Mucosa of gallbladder (tissue), 1 donor: ENCODE measurements at regions not wholly inside any gene's neighbourhood (a gene's known extent, or its start where the extent isn't known, plus 50 kb on each side); places are given as distances from the start of the nearest gene placed in this dataset.

ENCODE experiments used
- DNase-seq: peaks from one replicate; pipeline ENCODE4 v3.0.0-alpha.2; 2020; ENCODE audit warnings: low spot score
- donor health status: DM: no; HTN: no; CAD: no.

- no peak for DNase-seq
These were observed 383.8 kb downstream of the MAN2A1 start for GRCh38 chr5:110073534-110073933.

DNA sequence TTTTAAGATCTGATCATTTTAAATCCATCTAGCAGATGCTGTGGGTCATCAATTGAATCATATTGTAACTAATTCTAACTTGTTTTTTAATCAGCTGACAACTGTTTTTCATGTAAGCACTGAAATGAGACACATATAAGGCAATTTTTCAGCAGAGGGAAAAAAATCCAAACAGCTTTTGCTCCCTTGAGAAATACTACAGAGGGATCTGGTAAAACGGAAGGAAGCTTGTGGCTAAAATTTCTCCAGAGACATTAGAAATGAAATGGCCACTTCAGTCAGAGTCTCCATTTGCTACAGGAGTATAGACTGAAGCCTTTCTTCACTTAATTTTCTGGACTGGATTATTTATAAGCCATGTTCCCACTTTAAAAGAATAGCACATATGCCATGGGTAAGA, 385.9 kb downstream of the MAN2A1 start:
- no peak for DNase-seq

- no peak for DNase-seq
These were observed 387.4 kb downstream of the MAN2A1 start for GRCh38 chr5:110077147-110077546.

DNA sequence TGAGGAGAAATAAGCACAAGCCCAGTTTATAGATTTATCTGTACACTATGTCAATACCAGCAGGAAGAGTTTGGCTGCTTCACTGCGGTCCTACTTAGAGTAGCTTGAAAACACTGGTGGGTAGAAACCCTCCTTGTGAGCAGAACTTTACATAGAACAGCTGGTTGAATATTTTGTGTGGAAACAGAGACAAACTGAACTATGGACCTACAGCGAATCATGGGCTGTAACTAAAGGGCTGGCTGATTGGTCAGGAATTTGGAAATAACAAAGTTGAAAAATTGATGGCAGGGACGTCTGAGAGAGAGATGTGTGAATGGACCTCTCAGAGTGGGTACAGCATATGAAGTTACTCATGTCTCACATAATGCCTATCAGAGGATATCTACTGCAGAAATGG, 392.5 kb downstream of the MAN2A1 start:
- DNase-seq: no peak

GRCh38 chr5:110082863-110083262, 393.1 kb downstream of the MAN2A1 start:
- no peak for DNase-seq

DNA sequence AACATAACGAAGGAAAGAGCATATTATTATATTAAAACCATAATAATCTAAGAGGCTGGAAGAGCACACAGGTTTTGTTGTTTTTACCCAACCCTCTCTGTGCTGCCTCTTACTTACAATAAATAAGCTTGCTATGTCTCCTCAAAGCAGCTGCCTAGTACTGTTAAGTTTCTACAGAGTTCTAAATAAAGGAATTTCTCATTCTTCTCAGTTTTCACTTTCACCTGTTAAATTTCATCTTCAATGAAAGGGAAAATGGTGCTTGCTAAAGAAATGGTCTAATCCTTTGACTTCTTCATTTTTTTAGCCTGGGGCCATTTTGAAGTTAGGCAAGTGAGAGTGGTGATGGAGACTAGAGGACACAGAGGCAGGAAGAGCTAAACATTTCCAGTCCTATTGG, 396.1 kb downstream of the MAN2A1 start:
- DNase-seq: no peak

DNA sequence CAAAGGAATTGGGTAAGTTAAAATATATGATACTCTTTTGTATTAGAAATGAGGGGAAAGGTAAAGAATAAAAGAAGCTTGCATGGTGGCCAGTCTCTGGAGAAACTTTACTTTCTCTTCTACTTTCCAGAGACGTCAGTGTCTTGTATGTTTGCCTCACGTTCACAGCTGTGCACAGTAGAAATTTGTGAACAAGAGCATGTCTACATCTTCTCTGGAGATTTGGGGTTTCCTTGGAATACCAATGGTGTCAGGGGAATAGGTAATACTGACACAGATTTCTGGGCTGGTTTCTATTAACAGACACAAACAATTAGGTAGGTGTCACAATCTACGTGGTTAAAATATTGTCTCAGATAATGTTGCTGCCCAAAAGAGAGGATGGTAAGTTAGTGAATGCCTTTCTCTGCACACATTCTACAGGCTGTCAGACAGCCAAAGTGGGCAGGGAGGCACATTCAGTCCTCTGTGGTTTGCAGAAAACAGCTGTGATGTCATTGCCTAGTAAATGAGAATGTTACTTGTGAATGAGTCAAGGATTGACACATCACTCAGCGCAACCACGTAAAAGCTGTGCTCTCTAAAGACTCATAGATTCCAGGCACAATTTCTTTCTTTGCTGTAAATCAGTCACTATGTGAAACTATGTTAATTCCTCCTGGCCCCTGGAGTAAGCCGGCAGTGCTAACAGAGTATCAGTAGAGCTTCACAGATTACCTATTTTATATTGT, 397.1 kb downstream of the MAN2A1 start:
- DNase-seq: peak; percentile 22

DNA sequence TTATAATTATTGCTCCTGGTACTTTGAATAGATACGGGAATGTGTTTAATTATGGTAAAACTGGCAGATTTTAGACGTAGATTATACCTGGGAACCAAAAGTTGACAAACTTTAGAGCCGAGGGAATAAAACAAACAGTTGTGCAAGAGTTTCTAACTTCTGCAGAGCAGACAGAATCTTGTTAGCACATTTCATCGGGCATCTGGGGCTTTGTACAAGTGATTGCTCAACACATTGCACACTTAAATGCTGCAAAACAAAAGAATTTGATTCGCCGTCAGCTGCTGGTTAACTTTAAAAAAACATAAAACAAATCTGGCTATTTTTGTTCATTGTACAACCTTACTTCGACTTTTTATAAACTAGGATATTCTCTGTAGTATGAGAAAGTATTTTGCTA, 398.1 kb downstream of the MAN2A1 start:
- DNase-seq: no peak

DNA sequence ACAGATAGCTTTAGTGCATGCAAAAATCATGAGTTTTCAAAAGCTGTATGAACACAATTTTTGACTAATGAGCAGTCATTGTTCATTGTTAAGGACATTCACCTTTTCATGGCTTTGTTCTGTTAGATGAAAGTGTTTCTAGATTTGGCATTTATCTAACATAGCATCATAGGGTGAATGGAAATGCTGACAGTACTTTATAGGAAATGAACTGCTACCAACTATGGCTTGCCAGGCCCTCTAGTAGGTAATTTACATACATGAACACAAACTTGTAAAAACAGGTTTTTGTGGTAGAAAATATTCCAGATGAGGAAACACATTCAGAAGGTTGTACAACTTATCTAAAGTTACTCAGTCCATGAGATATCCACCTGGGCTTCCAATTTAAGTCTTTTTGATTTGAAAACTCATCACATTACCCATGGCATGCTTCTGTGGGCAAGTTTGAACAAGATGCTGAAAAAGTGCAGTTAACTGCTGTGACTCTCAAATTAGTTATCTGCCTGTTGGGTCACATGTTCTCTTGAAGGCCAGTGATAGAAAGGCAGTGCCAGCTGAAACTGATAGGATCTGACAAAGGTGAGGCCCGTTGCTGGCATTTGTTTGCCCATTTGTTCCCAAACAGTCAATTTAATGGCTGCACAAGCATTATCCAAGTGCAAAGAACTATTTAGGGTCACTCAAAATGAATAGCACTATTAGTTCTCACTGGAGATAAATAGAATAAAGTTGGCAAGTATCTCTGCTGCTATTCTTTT, 399.1 kb downstream of the MAN2A1 start:
- no peak for DNase-seq

DNA sequence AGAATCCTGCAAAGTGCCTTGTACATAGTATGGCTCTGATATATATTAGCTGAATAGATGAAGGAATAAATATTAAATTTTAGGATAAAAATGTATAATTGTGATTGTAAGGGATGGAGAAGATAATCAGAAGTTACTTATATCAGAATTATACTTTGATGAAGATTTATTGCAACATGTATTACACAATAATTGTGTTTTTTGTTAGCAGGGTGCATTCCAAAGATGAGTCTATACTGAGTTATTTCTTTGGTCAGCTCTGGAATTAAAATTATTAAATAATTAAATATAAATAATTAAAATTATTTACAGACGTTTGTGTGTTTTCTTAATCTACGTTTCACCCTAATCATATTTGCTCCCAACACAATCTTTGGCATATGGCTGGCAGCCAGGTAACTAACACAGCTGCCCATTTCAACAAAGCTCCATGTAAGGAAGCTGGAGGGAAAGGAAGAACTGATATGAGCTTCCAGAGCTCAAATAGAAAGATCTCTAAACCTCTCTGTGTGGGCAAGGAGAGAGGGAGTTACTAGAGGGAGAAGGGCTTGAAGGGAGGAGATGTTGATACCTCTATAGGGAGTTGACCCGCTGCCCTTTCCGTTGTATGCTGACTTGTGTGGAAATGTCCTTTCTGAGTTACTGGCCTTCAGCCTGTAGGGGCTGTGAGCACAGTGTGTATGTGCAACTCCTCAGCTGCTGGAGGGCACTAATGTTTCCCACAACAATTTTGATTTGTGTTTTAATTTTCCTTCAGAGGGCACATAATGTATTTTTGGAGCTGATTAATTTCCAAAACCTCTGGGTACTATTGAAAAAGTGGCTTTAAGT, 403.4 kb downstream of the MAN2A1 start:
- no peak for DNase-seq

GRCh38 chr5:110094109-110094508, 404.4 kb downstream of the MAN2A1 start:
- DNase-seq: no peak

GRCh38 chr5:110094548-110094947, 404.8 kb downstream of the MAN2A1 start:
- DNase-seq: no peak

GRCh38 chr5:110096419-110096818, 406.7 kb downstream of the MAN2A1 start:
- no peak for DNase-seq

- no peak for DNase-seq
These were observed 409.8 kb downstream of the MAN2A1 start for GRCh38 chr5:110099572-110099971.

DNA sequence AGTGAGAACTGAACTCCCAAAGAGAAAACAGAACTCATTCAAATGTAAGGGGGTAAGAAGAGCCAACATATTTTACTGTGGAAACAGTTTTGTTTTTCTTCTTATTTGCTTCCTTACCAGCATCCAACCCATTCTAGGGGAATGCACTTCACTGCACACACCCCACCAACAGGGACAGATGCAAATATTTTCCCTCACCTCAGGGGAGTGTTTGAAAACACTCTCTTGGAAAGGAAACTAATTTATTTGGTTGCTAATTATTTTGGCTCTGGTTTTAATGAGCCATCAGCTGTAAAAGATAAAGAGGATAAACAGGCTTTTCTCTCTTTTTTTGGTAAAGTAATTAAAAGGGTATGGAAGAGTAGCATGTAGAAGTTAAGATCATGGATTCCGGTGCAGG, 413.4 kb downstream of the MAN2A1 start:
- DNase-seq: no peak

DNA sequence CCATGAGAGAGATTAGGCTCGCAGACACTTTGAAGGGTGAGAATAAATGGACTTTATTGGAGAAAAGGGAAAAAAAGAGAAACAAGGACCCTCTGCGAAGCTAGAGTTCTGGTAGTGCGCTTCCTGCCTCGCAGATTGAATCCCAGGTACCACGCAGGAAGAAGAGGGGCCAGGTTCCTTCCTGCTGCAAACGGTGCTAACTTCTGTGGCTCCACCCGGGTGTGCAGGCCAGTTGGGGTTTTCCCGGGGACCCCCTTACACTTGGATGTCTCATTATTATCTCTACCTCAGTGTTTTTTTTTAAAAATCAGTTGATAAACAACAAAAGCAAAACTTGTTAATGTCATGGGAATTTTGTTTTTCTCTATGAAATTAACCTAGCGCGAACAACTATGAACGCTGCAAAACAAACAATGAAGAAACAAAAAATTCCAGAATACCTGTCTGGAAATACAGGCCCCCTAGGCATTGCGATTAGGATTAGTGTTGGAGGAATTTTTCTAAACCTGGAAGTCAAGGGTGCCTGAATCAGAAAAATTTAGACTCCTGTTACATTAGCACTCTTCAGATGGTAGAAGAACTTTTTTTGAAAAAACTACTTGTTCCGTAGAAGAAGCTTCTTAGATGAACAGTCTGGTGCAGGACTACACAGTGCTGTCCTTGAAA, 414.5 kb downstream of the MAN2A1 start:
- DNase-seq: no peak

- no peak for DNase-seq
These were observed 415.3 kb downstream of the MAN2A1 start for GRCh38 chr5:110104726-110105669.

- DNase-seq: peak; percentile 27
These were observed 416.0 kb downstream of the MAN2A1 start for GRCh38 chr5:110105692-110106091.

DNA sequence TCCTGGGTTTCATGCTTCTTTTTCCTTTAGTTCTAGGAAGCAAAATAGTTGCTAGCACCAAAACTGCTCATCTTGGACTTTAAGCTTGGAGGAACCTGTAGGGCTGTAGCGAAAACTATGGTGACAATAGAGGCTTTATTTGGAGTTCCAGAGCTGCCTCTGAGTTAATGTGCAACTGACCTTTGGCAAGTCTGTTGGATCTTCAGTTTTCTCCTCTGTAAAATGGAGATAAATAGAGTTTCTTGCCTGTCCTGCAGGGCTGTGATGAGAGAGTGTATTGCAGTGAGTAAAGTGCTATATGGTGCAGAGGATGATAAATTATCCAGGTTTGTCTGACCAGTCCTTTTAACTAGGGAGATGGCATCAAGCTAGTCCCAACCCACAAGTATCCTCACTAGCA, 417.0 kb downstream of the MAN2A1 start:
- DNase-seq: peak; percentile 19

- DNase-seq: no peak
These were observed 418.8 kb downstream of the MAN2A1 start for GRCh38 chr5:110108520-110108919.

DNA sequence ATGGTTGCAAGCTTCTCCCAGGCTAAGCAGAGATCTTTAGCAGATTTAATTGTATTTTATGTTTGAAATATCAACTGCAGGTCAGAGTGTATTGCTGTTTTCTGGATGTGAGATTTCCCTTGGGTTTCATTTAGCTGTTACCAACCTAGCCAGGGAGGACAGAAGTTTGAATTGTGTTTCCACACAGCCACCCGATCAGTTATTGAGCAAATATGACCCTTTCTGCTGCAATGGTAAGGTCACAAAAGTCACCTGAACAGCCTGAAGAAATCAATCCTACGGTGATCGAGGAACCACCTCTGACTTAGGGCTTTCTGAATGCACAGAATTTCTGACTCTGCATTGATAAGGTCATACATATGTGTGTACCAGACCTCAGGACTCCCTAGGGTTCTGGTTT, 419.9 kb downstream of the MAN2A1 start:
- no peak for DNase-seq
